ENCODE measurements at regions not wholly inside any gene's neighbourhood (a gene's known extent, or its start where the extent isn't known, plus 50 kb on each side); places are given as distances from the start of the nearest gene placed in this dataset.

- TF ChIP-seq CTCF (IDR thresholded peaks at IDR 0.05 in 8 of 11, conservative IDR thresholded peaks at IDR 0.05 in 3 of 11) (no peak), POLR2A (IDR thresholded peaks at IDR 0.05) (no peak)
Measured at GRCh38 chr5:124297826-124298225, 448.6 kb downstream of the ZNF608 start.

All from spleen (tissue), 7 donors.